ENCODE measurements at regions not wholly inside any gene's neighbourhood (a gene's known extent, or its start where the extent isn't known, plus 50 kb on each side); places are given as distances from the start of the nearest gene placed in this dataset.

DNA sequence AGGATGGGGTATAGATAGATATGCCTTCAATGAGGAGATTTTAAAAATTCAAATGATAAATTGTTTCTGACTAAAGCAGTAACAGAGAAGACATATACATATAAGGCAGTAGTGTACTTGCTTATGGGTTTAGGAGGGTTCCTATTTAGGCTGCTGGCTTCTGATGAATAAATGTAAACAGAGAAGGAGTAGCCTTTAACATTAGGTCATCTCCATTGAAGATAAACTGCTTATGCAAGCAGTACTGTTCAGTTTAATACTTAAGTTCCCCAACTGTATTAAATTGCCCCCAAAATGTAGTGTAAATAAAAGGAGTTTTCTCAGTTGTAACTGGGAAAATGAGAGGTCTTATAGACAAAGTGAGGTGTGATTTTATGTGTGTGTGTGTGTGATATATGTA is 217.7 kb upstream of the TMEFF2 start:
- no peak for DNase-seq (ENCODE audit: low spot score)
- TF ChIP-seq, protein P1, sequence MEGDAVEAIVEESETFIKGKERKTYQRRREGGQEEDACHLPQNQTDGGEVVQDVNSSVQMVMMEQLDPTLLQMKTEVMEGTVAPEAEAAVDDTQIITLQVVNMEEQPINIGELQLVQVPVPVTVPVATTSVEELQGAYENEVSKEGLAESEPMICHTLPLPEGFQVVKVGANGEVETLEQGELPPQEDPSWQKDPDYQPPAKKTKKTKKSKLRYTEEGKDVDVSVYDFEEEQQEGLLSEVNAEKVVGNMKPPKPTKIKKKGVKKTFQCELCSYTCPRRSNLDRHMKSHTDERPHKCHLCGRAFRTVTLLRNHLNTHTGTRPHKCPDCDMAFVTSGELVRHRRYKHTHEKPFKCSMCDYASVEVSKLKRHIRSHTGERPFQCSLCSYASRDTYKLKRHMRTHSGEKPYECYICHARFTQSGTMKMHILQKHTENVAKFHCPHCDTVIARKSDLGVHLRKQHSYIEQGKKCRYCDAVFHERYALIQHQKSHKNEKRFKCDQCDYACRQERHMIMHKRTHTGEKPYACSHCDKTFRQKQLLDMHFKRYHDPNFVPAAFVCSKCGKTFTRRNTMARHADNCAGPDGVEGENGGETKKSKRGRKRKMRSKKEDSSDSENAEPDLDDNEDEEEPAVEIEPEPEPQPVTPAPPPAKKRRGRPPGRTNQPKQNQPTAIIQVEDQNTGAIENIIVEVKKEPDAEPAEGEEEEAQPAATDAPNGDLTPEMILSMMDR (IDR thresholded peaks at IDR 0.05; ENCODE audit: extremely low read depth, missing control alignments), result no peak

DNA sequence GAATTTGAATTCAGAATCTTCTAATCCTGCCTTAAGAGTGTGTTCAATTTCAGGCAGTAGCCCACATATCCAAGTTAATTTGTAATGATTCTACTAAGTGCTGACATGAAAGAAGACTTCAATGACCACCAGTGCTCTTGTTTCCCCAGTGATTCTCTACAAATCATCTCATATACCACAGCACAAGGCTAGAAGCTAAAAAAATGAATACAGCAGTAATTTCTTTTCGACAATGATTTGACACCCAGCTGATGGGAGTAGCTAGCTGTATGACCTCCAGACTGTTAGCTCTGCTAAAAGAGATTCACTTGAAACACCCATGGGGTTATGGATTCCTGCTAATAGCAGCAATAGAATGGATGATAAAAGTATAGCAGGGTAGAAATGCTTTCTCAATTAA is 217.0 kb upstream of the TMEFF2 start:
- TF ChIP-seq, protein P1 (IDR thresholded peaks at IDR 0.05; ENCODE audit: extremely low read depth, missing control alignments), result no peak
- no peak for DNase-seq (ENCODE audit: low spot score)

DNA sequence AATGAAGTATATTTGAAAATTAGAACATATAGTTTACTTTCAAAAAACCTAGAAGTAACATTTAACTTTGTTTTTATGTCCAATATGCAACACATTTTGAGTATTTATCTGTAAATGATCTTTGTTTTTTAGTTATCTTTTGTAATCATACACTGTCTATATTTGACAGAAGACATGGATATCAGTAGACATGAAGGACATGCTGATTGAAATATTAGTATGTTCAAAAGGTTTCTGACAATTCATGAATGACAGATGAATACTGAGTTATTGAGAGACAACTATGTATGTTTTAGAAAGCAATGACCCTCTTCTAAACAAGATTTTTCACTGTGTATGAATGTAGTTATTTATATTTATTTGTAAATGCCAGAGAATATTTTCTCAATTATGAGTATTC is 215.6 kb upstream of the TMEFF2 start:
- TF ChIP-seq, protein P1 (IDR thresholded peaks at IDR 0.05; ENCODE audit: extremely low read depth, missing control alignments), result no peak
- DNase-seq (ENCODE audit: low spot score), result no peak

DNA sequence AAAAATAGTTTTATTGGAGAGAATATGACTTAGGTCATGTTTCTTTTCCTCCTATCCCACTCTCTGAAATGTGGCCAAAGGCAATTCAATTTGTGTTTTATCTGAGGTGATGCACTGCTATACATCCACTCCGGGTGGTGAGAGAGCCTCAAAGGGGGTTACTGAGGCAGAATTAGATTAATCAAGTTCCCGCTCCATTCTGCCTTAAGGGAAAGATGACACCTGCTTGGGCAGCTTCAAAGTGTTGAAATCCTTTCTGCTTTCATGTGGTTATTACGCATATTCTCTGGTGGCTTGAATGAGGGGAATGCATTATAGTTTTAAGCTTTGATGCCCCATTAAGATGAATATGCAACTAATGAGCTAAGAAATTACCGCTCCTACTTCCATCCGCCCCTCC is 213.0 kb upstream of the TMEFF2 start:
- TF ChIP-seq, protein P1 (IDR thresholded peaks at IDR 0.05; ENCODE audit: extremely low read depth, missing control alignments), result no peak
- no peak for DNase-seq (ENCODE audit: low spot score)

DNA sequence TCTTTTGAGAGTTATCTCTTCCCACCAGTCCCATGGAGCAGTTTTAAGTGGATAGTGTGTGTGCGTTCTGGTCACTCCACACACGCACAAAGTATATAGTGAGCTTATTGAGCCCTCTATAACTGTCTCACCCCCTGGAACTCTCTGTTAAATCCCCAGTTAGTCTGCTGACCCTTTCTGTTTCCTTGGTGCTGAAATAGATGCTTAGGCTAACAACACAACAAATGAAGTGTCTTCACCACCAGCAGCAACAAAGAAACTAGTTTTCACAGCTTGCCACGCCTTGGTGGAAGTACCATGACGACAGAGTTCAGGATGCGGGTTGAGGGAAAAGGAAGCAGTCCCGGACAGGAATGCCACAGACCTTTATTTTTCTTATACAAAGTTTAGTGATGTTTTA is 203.5 kb upstream of the TMEFF2 start:
- TF ChIP-seq, protein P1 (IDR thresholded peaks at IDR 0.05; ENCODE audit: extremely low read depth, missing control alignments), result no peak
- no peak for DNase-seq (ENCODE audit: low spot score)

DNA sequence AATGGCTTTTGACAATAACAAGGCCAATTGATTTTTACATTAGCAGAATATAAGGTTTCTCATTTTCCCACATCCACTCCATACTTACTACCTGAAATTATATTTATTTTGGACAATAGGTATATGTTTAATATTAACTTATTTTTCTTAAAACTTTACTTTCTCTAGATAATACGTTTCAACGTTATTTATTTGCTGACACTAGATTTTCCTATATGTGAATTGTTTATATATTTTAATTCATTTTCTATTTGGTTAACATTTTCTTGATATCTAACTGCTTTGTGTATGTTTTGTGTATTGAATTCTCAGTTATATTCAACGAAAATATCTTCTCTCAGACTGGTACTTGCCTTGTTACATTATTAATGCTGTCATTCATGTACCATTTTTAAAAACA is 199.9 kb upstream of the TMEFF2 start:
- no peak for DNase-seq (ENCODE audit: low spot score)
- TF ChIP-seq, protein P1 (IDR thresholded peaks at IDR 0.05; ENCODE audit: extremely low read depth, missing control alignments), result no peak

DNA sequence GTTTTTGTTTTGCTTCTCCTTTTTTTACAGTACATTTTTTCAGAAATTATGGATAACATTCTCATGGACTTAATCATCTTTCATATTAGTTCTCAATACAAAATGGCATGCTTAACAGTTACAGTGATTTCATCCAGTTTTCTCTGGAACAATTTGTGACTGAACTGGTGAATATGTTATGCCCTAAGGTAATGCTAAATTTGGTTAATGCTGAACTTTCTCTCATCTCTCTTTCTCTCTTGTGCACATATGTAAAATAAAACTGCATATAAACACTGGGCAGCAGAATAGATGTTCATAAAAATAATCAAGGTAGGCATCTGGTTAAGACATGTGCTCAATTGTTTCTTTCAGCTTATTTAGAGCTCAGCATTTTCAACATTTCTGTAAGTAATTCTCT is 196.3 kb upstream of the TMEFF2 start:
- TF ChIP-seq, protein P1 (IDR thresholded peaks at IDR 0.05; ENCODE audit: extremely low read depth, missing control alignments), result no peak
- DNase-seq (ENCODE audit: low spot score), result no peak

Data from GM20000 (cell line).